ENCODE measurements at regions not wholly inside any gene's neighbourhood (a gene's known extent, or its start where the extent isn't known, plus 50 kb on each side); places are given as distances from the start of the nearest gene placed in this dataset.

DNA sequence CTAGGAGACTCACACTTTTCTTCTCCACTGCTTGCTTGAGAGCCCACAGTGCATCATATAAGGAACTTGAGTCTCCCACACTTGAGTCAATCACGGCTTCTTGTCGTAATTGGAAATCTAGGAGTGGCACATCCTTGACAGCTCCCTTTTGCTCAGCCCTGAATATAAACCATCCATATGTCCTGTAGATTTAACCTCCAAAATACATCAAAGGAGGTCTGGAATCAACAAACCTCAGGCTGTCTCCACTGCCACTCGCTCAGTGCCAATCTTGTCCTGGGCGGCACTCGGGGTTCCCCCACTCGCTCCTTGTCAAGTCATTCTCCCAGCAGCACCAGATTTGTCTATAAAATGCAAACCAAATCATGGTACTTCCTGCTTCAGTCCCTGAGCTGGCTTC lies 84.4 kb upstream of the UQCRFS1 start:
- TF ChIP-seq CTCF (IDR thresholded peaks at IDR 0.05) (no peak), EZH2 (IDR thresholded peaks at IDR 0.05; ENCODE audit: borderline replicate concordance, insufficient read depth, low read depth, low read length, poor library complexity, severe bottlenecking) (no peak)
- H3K4me1 Mint-ChIP-seq, result no peaks in the 10 kb centered on the region
- H3K27ac Mint-ChIP-seq, result no peak overlapping the region
- Histone ChIP-seq H3K9ac (ENCODE audit: low read length) (no peak overlapping the region), H3K79me2 (ENCODE audit: control insufficient read depth, insufficient read depth, low read length) (no peaks in the 10 kb centered on the region), H3K9me3 (ENCODE audit: control extremely low read depth in 1 of 3, control insufficient read depth in 2 of 3, insufficient read depth in 1 of 3, low read length in 2 of 3) (peaks cover 0 to 23% (median 0%) of the 10 kb centered on the region in 3 donors), H4K20me1 (ENCODE audit: control insufficient read depth, insufficient read depth, low read length, poor library complexity, severe bottlenecking) (no peaks in the 10 kb centered on the region), H3K36me3 (replicated peaks in 1 of 2; ENCODE audit: control extremely low read depth in 1 of 2, control insufficient read depth in 1 of 2, extremely low read depth in 1 of 2, insufficient read depth in 2 of 2, low read length in 1 of 2) (no peaks in the 10 kb centered on the region), H3K27ac (ENCODE audit: low read length in 2 of 2) (no peak overlapping the region), H3K4me3 (ENCODE audit: control extremely low read depth in 1 of 5, extremely low read depth in 1 of 5, insufficient read depth in 1 of 5, low read depth in 2 of 5, low read length in 4 of 5) (no peak overlapping the region), H2AFZ (ENCODE audit: insufficient read depth, low read depth, low read length, poor library complexity, severe bottlenecking) (no peak overlapping the region), H3K4me1 (ENCODE audit: control insufficient read depth in 2 of 2, insufficient read depth in 2 of 2, low read length in 2 of 2) (no peaks in the 10 kb centered on the region), H3K27me3 (replicated peaks in 1 of 4; ENCODE audit: control extremely low read depth in 1 of 4, control insufficient read depth in 3 of 4, insufficient read depth in 4 of 4, low read length in 3 of 4) (no peaks in the 10 kb centered on the region), H3K4me2 (replicated peaks; ENCODE audit: low read depth, low read length, poor library complexity, severe bottlenecking) (no peak overlapping the region)
- DNase-seq (no peak), ATAC-seq (ENCODE audit: low read depth) (no peak)
- peaks cover 3% of the 10 kb centered on the region for H3K27me3 Mint-ChIP-seq
- ChIA-PET POLR2A (no interaction called here), CTCF (no interaction called here)
- WGBS (ENCODE audit: insufficient coverage), result 90% methylated on average over 6 of the region's 6 CpGs
- intact Hi-C loops (cut with micrococcal nuclease), result no loop called here
- no peaks in the 10 kb centered on the region for H3K9me3 Mint-ChIP-seq (ENCODE audit: insufficient read depth)
- no peak overlapping the region for H3K4me3 Mint-ChIP-seq

DNA sequence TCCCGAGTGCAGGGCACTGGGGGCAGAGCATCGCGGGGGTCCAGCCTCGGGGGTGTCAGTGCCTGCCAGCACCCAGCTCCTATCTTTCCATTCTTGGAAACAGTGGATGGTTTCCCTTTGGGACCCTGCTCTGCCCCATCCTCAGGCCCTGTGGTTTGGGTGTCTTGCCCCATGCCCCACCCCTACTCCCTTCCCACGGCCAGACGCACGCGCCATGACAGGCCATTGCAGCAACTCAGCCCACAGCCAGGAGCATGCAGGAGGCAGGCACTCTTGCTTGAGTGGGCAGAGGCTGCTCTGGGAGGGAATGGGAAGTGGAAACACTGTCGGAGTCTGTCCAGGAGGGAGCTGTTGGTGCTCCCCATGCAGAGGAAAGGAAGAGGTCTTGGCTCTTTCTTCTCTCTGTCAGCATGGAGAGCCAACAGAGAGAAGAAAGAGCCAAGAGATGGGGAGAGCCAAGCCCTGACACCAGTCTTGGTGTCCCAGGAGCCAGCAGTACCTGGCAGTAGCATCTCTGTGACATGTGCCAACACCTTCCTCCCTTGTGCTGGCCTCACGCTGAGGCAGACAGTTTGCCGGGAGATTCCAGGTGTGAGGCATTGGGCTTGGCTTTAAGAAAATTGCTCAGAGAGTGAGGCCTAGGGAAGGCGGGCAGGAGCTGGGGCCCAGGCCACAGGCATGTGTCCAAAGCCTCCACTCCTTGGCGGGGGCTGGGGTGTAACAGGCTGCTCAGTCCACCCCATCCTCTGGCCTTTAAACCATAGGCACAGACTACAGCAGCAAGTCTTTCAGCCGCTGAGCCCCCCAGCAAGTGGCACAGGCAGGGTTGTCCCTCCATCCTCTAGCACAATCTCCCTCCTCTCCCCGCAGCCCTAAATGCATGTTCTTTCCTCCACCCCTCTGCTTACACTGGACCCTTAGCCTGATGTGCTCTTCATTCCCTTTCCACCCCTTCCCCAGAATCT lies 86.7 kb upstream of the UQCRFS1 start:
- no peak overlapping the region for H2AFZ ChIP-seq (ENCODE audit: insufficient read depth, low read depth, low read length, poor library complexity, severe bottlenecking)
- no peaks in the 10 kb centered on the region for H3K36me3 ChIP-seq (replicated peaks in 1 of 2; ENCODE audit: control extremely low read depth in 1 of 2, control insufficient read depth in 1 of 2, extremely low read depth in 1 of 2, insufficient read depth in 2 of 2, low read length in 1 of 2)
- peaks cover 0 to 14% (median 0%) of the 10 kb centered on the region in 3 donors for H3K9me3 ChIP-seq (ENCODE audit: control extremely low read depth in 1 of 3, control insufficient read depth in 2 of 3, insufficient read depth in 1 of 3, low read length in 2 of 3)
- H3K27me3 ChIP-seq (replicated peaks in 1 of 4; ENCODE audit: control extremely low read depth in 1 of 4, control insufficient read depth in 3 of 4, insufficient read depth in 4 of 4, low read length in 3 of 4), result no peaks in the 10 kb centered on the region
- H3K4me1 Mint-ChIP-seq, result no peaks in the 10 kb centered on the region
- H3K4me1 ChIP-seq (ENCODE audit: control insufficient read depth in 2 of 2, insufficient read depth in 2 of 2, low read length in 2 of 2), result no peaks in the 10 kb centered on the region
- ChIA-PET CTCF (no interaction called here), POLR2A (no interaction called here)
- 89% methylated on average over 15 of the region's 15 CpGs for WGBS (ENCODE audit: insufficient coverage)
- TF ChIP-seq CTCF (IDR thresholded peaks at IDR 0.05), result no peak
- no peak for TF ChIP-seq EZH2 (IDR thresholded peaks at IDR 0.05; ENCODE audit: borderline replicate concordance, insufficient read depth, low read depth, low read length, poor library complexity, severe bottlenecking)
- no peak overlapping the region for H3K4me2 ChIP-seq (replicated peaks; ENCODE audit: low read depth, low read length, poor library complexity, severe bottlenecking)
- H3K9ac ChIP-seq (ENCODE audit: low read length), result no peak overlapping the region
- no peaks in the 10 kb centered on the region for H3K79me2 ChIP-seq (ENCODE audit: control insufficient read depth, insufficient read depth, low read length)
- peaks cover 3% of the 10 kb centered on the region for H3K27me3 Mint-ChIP-seq
- no peak overlapping the region for H3K4me3 ChIP-seq (ENCODE audit: control extremely low read depth in 1 of 5, extremely low read depth in 1 of 5, insufficient read depth in 1 of 5, low read depth in 2 of 5, low read length in 4 of 5)
- H3K9me3 Mint-ChIP-seq (ENCODE audit: insufficient read depth), result no peaks in the 10 kb centered on the region
- H4K20me1 ChIP-seq (ENCODE audit: control insufficient read depth, insufficient read depth, low read length, poor library complexity, severe bottlenecking), result no peaks in the 10 kb centered on the region
- no peak overlapping the region for H3K27ac ChIP-seq (ENCODE audit: low read length in 2 of 2)
- H3K4me3 Mint-ChIP-seq, result no peak overlapping the region
- H3K27ac Mint-ChIP-seq, result no peak overlapping the region
- ATAC-seq (ENCODE audit: low read depth) (no peak), DNase-seq (no peak)
- intact Hi-C loops (cut with micrococcal nuclease), result no loop called here
